Chondrocyte (in vitro differentiated cells): ENCODE measurements at regions not wholly inside any gene's neighbourhood (a gene's known extent, or its start where the extent isn't known, plus 50 kb on each side); places are given as distances from the start of the nearest gene placed in this dataset.

Source experiments
- DNase-seq: peaks from one replicate; pipeline ENCODE4 v3.0.0; 2021; ENCODE audit warnings: mixed read lengths, low spot score
- H3K27ac Mint-ChIP-seq: one replicate; pipeline ENCODE4 v1.8.0; 2021; ENCODE audit warnings: mild to moderate bottlenecking, moderate library complexity, mixed read lengths; ENCODE audit not compliant: unreplicated experiment
- H3K27me3 Mint-ChIP-seq: 2 replicates; pipeline ENCODE4 v1.8.0; 2021; ENCODE audit warnings: low read depth, mixed read lengths
- H3K36me3 Mint-ChIP-seq: 2 replicates; pipeline ENCODE4 v1.8.0; 2021; ENCODE audit warnings: low read depth, mixed read lengths
- H3K4me1 Mint-ChIP-seq: 2 replicates; pipeline ENCODE4 v1.8.0; 2021; ENCODE audit warnings: low read depth, mild to moderate bottlenecking, mixed read lengths
- H3K4me3 Mint-ChIP-seq: one replicate; pipeline ENCODE4 v1.8.0; 2021; ENCODE audit warnings: mild to moderate bottlenecking, moderate library complexity, mixed read lengths; ENCODE audit not compliant: unreplicated experiment
- H3K9me3 Mint-ChIP-seq: 2 replicates; pipeline ENCODE4 v1.8.0; 2021; ENCODE audit warnings: low read depth, mixed read lengths
- TF ChIP-seq, protein P1 (sequence below): fragments of 200-600 bp; sonication (generic); IDR thresholded peaks from 2 replicates; pipeline ENCODE4 v1.5.0; 2021; ENCODE audit warnings: antibody characterized with exemption, mild to moderate bottlenecking, moderate library complexity

GRCh38 chr2:104004821-104005220 lies 849.1 kb upstream of the POU3F3 start:
- no peak for DNase-seq
- H3K9me3 Mint-ChIP-seq: no peaks in the 10 kb centered on the region
- TF ChIP-seq, protein P1, sequence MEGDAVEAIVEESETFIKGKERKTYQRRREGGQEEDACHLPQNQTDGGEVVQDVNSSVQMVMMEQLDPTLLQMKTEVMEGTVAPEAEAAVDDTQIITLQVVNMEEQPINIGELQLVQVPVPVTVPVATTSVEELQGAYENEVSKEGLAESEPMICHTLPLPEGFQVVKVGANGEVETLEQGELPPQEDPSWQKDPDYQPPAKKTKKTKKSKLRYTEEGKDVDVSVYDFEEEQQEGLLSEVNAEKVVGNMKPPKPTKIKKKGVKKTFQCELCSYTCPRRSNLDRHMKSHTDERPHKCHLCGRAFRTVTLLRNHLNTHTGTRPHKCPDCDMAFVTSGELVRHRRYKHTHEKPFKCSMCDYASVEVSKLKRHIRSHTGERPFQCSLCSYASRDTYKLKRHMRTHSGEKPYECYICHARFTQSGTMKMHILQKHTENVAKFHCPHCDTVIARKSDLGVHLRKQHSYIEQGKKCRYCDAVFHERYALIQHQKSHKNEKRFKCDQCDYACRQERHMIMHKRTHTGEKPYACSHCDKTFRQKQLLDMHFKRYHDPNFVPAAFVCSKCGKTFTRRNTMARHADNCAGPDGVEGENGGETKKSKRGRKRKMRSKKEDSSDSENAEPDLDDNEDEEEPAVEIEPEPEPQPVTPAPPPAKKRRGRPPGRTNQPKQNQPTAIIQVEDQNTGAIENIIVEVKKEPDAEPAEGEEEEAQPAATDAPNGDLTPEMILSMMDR: no peak
- no peaks in the 10 kb centered on the region for H3K27me3 Mint-ChIP-seq
- peaks cover 24% of the 10 kb centered on the region for H3K4me1 Mint-ChIP-seq
- no peaks in the 10 kb centered on the region for H3K36me3 Mint-ChIP-seq
- no peak overlapping the region for H3K4me3 Mint-ChIP-seq
- peak overlapping the region; percentile 71 for H3K27ac Mint-ChIP-seq

DNA sequence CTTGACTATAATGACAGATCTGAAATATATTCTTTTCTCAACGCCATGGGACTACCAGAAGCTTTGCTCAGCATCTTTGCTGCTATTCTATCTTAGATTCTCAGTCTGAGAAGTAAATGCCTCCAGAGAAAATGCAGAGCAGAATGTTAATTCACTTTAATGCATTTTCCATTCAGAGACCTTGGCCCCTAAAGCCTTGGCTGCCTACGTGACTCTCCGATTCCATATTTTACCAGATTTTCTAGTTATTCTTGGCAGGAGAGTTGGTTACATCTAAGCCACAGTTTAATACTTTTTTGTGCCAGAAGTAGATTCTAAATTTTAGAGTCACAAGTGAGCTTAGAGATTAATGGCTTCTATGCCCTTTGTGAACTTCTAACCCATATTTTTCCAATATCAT lies 837.1 kb upstream of the POU3F3 start:
- H3K27ac Mint-ChIP-seq: no peak overlapping the region
- no peak overlapping the region for H3K4me3 Mint-ChIP-seq
- TF ChIP-seq, protein P1: no peak
- no peaks in the 10 kb centered on the region for H3K27me3 Mint-ChIP-seq
- H3K36me3 Mint-ChIP-seq: peaks cover 3% of the 10 kb centered on the region
- H3K9me3 Mint-ChIP-seq: peaks cover 18% of the 10 kb centered on the region
- no peak for DNase-seq
- H3K4me1 Mint-ChIP-seq: no peaks in the 10 kb centered on the region

DNA sequence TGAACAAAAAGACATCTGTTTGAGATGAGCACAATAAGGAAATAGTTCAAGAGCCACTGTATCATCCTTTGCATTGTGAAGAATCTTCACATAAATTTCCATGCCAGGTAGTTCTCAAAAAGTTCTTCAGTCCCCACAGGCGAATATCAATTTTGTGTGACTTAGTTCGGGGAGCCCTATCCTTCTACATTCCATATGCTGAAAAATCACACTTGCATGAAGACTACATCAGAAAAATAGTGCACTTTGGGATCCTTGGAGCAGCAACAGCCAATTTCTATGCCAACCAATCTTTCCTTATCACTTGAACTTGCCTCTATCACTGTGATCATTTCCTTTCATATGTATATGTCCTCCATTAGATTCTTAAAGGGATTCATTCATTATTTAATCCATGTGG lies 830.6 kb upstream of the POU3F3 start:
- no peak for DNase-seq
- Mint-ChIP-seq H3K27ac (no peak overlapping the region), H3K27me3 (no peaks in the 10 kb centered on the region), H3K4me3 (no peak overlapping the region), H3K4me1 (peaks cover 33% of the 10 kb centered on the region), H3K9me3 (peaks cover 4% of the 10 kb centered on the region), H3K36me3 (no peaks in the 10 kb centered on the region)
- TF ChIP-seq, protein P1: no peak

DNA sequence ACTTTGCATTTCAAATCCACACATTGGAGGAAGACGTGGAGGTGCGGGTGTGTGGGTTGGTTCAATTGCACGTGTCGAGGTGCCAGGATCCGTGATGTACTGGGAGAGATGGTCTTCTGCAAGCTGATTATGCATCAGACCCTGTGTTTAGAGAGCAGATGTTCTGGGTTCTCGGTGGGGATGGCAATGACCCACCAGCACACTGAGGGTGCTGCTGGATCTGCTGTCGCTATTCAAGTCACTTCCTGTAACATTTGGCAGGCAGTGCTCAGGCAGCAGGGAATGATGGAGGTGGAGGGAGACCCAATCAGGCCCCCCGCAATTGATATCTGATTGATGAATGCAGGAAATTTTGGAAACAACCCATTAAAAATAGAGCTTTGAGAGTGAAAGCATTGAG lies 830.1 kb upstream of the POU3F3 start:
- H3K27me3 Mint-ChIP-seq: no peaks in the 10 kb centered on the region
- DNase-seq: no peak

DNA sequence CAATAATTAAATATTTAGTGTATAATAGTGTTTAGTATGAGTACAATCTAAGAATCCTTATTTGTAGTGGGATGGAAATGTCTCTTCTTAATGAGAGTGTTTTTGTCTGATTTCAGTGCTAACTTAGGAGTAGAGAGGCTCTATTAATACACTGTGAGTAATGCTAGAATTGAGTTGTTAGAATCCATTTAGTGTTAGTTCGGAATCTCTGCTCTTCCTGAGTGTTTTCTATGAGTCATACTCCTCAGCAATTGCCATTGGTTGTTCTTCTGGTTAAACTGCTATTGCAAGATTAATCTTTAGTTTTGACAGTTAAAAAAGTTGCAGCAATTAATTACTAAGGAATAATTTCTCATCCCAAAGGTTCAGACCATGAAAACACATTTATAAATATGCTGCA lies 828.6 kb upstream of the POU3F3 start:
- Mint-ChIP-seq H3K4me3 (no peak overlapping the region), H3K36me3 (no peaks in the 10 kb centered on the region), H3K27me3 (no peaks in the 10 kb centered on the region), H3K9me3 (peaks cover 4% of the 10 kb centered on the region), H3K4me1 (peaks cover 37% of the 10 kb centered on the region), H3K27ac (no peak overlapping the region)
- DNase-seq: no peak
- TF ChIP-seq, protein P1: no peak

More for the DNA sequence above, 830.1 kb upstream of the POU3F3 start:
- H3K36me3 Mint-ChIP-seq: no peaks in the 10 kb centered on the region
- H3K4me3 Mint-ChIP-seq: no peak overlapping the region
- peaks cover 4% of the 10 kb centered on the region for H3K9me3 Mint-ChIP-seq
- peaks cover 36% of the 10 kb centered on the region for H3K4me1 Mint-ChIP-seq
- no peak overlapping the region for H3K27ac Mint-ChIP-seq
- TF ChIP-seq, protein P1: no peak
